WI38 (cell line): ENCODE measurements at regions not wholly inside any gene's neighbourhood (a gene's known extent, or its start where the extent isn't known, plus 50 kb on each side); places are given as distances from the start of the nearest gene placed in this dataset.

Source experiments
- H3K4me3 ChIP-seq: 2 replicates; pipeline ENCODE4 v1.5.1; 2011; ENCODE audit warnings: low read depth, mild to moderate bottlenecking, control low read depth, low read length
- CTCF ChIP-seq: IDR thresholded peaks from 2 replicates; pipeline ENCODE4 v1.5.1; 2012; ENCODE audit warnings: low read depth, mild to moderate bottlenecking, control low read depth, low read length

- no peak overlapping the region for H3K4me3 ChIP-seq
- no peak for TF ChIP-seq CTCF
Measured at GRCh38 chr11:82539669-82540068, 194.0 kb downstream of the FAM181B start.

DNA sequence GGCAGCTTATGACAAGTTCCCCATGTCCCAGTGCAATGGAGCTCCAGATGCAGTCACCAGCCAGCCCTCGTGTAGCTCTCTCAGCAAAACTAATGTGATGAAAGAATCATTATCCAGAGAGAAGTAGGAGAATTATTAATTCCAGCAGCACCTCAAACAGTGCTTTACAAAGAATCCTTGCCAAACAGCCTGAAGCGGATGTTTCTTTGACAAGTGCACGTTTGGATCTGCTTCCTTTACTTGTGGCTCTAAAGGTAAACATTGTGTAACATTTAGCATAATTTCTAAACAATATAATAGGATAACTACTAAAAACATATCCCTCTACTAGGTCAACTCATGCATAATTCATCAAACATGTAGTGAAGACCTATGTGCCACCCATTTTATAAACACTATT, 197.0 kb downstream of the FAM181B start:
- no peak for TF ChIP-seq CTCF
- H3K4me3 ChIP-seq: no peak overlapping the region

DNA sequence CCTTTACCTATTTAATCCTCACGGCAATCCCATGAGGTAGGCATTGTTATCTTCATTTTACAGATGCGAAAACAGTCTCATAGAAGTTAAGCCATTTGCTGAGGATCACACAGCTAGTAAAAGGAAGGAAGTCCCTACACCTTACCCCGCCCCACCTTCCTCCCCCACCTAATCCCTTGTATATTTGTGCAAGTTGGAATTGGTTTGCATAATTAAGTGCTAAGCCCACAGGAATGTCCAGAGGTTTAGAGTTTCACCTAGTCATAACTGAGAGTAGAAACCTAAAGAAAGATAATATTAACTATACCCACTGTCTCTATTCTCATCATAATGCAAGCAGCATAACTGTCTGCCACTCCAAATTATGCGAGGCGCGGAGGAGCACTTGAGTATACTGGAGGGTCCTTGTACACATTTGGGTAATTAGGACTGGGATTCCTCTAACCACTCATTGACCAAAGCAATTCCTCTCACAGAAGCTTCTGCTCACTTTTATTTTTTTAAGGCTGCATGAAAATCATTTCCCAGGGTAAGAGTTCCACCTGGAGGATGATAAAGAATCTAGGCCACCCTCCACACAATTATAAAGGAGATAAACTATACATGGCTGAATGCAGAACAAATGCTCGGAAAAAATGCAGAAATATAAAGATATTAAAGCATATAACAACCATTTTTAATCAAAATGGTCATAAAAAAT, 199.9 kb downstream of the FAM181B start:
- no peak overlapping the region for H3K4me3 ChIP-seq
- no peak for TF ChIP-seq CTCF

- no peak overlapping the region for H3K4me3 ChIP-seq
- no peak for TF ChIP-seq CTCF
Measured at GRCh38 chr11:82529936-82530335, 203.7 kb downstream of the FAM181B start.

GRCh38 chr11:82527081-82527584, 206.5 kb downstream of the FAM181B start:
- no peak overlapping the region for H3K4me3 ChIP-seq
- TF ChIP-seq CTCF: no peak

DNA sequence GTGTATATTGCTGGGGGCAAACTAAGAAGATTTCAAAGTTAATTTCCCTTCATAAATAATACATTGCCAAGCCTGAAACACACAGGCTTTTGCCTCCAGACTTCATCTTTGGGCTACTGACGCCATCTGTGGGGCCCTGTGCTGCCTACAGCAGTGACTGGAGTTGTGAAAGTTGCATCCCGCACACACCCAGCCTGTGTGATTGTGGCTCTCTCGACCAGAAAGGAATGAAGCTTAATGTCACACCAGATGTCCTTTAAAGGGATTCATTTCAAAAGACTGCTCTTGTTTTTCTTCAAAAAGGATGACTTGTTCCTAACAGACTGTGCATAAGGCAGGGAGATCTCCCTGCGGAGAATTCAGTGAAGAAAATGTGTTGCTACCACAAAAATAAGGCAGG, 210.5 kb downstream of the FAM181B start:
- no peak for TF ChIP-seq CTCF
- no peak overlapping the region for H3K4me3 ChIP-seq

GRCh38 chr11:82521427-82521826, 212.2 kb downstream of the FAM181B start:
- no peak for TF ChIP-seq CTCF
- H3K4me3 ChIP-seq: no peak overlapping the region
